Retinal pigment epithelial cell (primary cell): ENCODE measurements at regions not wholly inside any gene's neighbourhood (a gene's known extent, or its start where the extent isn't known, plus 50 kb on each side); places are given as distances from the start of the nearest gene placed in this dataset.

ENCODE experiments used
- DNase-seq: peaks from one replicate; pipeline ENCODE4 v3.0.0-alpha.2; 2010; ENCODE audit warnings: low read depth
- H3K4me3 ChIP-seq: 2 replicates; pipeline ENCODE4 v1.5.1; 2011; ENCODE audit warnings: mild to moderate bottlenecking, low read length, control low read depth, moderate library complexity
- TF ChIP-seq, protein P1 (sequence below): conservative IDR thresholded peaks from 2 replicates; pipeline ENCODE4 v1.5.1; 2011; ENCODE audit warnings: low read depth, low read length, control low read depth, inconsistent platforms

- TF ChIP-seq, protein P1, sequence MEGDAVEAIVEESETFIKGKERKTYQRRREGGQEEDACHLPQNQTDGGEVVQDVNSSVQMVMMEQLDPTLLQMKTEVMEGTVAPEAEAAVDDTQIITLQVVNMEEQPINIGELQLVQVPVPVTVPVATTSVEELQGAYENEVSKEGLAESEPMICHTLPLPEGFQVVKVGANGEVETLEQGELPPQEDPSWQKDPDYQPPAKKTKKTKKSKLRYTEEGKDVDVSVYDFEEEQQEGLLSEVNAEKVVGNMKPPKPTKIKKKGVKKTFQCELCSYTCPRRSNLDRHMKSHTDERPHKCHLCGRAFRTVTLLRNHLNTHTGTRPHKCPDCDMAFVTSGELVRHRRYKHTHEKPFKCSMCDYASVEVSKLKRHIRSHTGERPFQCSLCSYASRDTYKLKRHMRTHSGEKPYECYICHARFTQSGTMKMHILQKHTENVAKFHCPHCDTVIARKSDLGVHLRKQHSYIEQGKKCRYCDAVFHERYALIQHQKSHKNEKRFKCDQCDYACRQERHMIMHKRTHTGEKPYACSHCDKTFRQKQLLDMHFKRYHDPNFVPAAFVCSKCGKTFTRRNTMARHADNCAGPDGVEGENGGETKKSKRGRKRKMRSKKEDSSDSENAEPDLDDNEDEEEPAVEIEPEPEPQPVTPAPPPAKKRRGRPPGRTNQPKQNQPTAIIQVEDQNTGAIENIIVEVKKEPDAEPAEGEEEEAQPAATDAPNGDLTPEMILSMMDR: no peak
- no peak for DNase-seq
- no peak overlapping the region for H3K4me3 ChIP-seq
Measured at GRCh38 chr9:100838857-100839256, 189.7 kb upstream of the PLPPR1 start.

- no peak overlapping the region for H3K4me3 ChIP-seq
- DNase-seq: no peak
- TF ChIP-seq, protein P1: no peak
Measured at GRCh38 chr9:100848726-100849125, 179.8 kb upstream of the PLPPR1 start.

DNA sequence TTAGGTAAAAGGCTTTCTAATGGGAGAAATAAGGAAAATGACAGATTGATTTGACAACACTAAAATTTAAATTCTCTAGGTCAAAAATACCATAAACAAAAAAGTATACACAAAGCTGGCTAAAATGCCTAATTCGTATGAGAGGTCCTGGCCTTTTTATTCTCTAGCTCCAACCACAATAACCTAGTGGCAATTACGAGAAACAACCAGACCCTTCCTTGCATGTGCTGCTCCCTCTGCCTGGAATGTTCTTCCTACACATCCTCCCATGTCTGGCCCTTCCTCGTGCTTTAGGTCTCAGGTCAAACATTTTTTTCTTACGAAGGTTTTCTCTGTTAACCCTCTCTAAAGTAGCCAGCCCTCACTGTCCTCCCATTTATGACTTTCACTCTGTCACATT lies 176.4 kb upstream of the PLPPR1 start:
- H3K4me3 ChIP-seq: no peak overlapping the region
- TF ChIP-seq, protein P1: no peak
- no peak for DNase-seq

DNA sequence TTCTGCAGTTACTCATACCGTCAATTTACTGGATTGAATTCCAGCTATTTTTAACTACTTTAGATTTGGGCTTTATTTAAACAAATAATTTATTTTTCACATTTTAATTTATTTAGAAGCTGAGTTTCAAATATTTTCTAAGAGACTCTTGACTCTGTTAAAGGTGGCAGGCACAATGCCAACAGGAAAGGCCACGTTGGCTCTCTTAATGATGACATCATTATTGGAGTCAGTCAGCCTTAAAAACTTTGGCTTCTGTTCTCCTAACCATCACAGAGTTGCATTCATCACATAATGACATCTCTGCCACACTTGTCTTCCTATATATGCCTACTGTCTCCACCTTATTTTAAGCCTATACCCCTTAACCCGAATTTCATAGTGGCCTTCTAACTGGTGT lies 172.3 kb upstream of the PLPPR1 start:
- TF ChIP-seq, protein P1: no peak
- no peak for DNase-seq
- H3K4me3 ChIP-seq: no peak overlapping the region

DNA sequence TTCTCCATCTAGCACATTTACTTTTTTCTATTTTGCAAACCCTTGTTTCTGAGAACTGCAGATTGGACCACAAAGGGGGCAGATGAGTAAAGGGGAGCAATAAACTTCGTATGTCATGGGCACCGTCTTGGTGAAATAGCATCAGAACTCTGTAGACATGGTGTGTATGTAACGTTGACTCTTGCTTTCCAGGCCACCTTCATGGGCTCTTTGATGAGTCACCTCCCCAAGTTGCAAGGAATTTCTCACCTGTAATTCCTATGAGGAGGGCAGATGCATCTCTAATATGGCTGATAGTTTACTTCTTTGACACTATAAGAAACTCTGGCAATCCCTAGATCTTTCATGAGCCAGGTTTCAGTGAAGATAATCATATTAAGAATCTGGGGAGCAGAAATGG lies 163.4 kb upstream of the PLPPR1 start:
- DNase-seq: no peak
- H3K4me3 ChIP-seq: no peak overlapping the region
- TF ChIP-seq, protein P1: no peak

GRCh38 chr9:100865648-100866047 lies 162.9 kb upstream of the PLPPR1 start:
- no peak for DNase-seq
- H3K4me3 ChIP-seq: no peak overlapping the region
- TF ChIP-seq, protein P1: no peak

DNA sequence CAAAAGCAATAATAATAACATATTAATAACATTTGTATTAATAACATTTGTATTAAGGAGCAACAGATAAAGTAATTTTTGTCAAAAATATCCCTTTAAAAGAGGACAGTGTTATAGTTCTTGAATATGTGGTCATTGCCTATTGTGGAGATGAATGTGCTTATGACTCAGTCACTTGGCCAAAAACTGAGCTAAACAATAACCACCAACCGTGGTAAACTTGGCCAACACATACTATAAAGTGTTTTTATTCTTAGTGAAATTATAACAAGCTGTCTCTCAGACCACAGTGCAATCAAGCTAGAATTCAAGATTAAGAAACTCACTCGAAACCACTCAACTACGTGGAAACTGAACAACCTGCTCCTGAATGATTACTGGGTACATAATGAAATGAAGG lies 159.2 kb upstream of the PLPPR1 start:
- no peak overlapping the region for H3K4me3 ChIP-seq
- no peak for DNase-seq
- TF ChIP-seq, protein P1: no peak
